ENCODE measurements at regions not wholly inside any gene's neighbourhood (a gene's known extent, or its start where the extent isn't known, plus 50 kb on each side); places are given as distances from the start of the nearest gene placed in this dataset.

DNA sequence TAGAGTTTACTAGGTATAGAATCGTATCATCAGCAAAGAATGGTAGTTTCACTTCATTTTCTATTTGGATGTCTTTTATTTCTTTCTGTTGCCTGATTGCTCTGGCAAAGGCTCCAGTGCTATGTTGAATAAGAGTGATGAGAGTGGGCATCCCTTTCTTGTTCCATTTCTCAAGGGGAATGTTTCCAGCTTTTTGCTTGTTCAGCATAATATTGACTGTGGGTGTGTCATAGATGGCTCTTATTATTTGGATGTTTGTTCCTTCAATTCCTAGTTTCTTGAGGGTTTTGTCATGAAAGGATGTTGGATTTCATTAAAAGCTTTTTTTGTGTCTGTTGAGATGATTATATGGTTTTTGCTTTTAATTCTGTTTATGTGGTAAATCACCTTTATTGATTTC, 1114.5 kb downstream of the RAPGEF2 start:
- DNase-seq (ENCODE audit: low spot score): no peak

DNA sequence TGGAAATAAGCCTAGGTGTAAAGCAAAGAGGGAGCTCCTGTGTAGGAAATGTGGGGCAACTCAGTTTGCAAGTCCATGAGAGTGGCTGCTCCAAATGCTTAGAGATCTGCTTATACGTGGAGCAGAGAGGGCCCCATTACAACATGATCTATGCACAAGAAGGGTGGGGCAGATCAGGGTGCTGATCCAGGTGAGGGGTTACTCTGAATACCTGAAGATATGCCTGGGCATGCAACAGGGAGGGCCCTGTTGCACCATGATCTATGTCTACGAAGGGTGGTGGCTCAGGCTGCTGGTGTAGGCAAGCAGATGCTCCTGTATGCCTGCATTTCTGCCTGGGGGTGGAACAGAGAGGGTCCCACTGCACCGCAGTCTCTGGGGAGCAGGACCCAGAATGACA, 1121.2 kb downstream of the RAPGEF2 start:
- no peak for DNase-seq (ENCODE audit: low spot score)

DNA sequence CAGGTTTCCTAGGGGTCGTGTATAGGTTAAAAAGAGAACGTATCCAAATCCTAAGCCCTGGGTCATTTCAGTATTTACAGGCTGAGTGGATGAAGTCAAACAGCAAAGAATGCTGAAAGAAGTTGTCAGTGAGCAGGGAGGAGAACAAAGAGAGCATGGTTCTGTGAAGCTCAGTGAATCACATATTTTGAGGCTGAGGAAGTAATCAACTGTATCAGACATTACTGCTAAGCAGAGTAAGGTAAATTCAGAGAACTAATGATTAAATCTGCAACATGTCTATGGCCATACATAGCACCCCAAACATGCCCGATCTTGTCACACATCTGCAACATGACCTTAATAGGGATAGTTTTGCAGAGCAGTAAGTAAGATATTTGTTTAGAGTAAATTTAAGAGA, 1130.3 kb downstream of the RAPGEF2 start:
- no peak for DNase-seq (ENCODE audit: low spot score)

DNA sequence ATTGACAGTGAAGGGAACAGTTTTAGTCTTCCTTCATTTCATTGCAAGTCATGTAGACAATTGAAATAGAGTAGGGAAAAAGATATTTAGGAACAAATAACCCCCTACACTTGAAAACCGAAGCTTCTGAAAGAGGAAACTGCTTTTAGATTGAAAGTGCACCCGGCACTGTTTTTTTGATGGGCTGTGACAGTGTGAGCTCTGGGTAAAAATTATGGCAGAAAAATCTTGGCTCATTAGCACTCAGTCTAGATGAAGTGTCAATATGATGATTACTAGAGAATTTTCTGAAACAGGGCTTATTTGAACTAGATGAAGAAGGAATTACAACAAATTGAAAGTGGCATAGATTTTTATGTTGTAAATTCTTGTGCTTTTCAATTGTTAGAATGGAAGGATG, 1132.4 kb downstream of the RAPGEF2 start:
- no peak for DNase-seq (ENCODE audit: low spot score)

DNA sequence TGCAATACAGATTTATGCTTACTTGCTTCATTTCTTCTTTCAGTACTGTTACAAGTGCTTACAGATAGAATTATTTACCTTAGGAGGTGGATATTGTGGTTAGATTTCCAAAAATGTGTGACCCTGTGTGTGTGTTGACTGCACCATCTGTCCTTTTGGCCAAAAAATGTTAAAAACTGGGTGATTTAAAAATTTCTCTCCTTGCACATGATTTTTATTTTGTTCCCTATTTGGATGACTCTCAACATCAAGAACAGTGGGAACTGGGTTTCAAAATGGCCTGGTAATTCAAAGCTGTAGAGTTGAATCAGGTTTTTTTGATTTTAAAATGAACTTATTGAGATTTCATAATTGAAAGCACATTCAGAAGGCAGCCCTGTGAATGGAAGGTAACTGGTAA, 1132.9 kb downstream of the RAPGEF2 start:
- DNase-seq (ENCODE audit: low spot score): no peak

DNA sequence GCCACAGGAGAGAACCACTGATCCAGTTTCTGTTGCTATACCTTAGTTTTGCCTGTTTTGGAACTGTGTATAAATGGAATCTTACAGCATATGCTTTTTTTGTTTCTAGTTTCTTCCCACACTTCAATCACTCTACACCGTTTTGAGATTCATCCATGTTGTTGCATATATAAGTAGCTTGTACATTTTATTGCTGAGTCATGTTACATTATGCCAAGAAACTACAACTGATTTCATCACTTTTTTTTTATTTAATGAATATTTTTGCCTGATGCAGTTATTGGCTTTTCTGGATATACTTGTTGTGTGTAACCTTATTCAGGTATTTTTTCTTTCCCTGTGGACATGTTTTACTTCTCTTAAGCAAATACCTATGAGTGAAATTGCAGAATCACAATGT, 1135.9 kb downstream of the RAPGEF2 start:
- no peak for DNase-seq (ENCODE audit: low spot score)

DNA sequence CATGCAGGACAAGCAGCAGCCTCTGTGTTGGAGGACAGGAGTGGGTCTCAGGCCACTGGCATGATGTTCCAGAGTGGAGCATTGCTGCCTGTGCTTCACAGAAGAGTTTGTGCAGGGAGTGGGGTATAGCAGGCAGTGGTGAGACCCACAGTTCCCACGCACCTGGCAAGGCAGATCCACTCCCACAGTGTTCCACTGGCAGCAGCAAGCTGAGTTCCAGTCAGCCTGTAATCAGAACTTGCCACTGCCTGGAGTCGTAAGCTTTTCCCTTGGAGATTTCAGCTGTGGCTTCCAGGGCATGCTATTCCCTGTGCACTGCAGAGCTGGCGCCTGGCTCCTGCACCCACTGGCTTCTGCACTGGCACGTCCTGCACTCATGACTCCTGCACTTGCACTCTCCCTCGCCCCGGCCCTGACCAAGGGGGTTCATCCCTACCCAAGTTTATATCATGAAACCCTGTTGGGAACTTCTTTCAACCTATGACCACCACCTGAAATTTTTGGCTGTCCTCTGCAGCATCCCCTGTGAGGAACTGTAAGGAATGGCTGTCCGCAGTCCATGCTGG, 1144.3 kb downstream of the RAPGEF2 start:
- no peak for DNase-seq (ENCODE audit: low spot score)

DNA sequence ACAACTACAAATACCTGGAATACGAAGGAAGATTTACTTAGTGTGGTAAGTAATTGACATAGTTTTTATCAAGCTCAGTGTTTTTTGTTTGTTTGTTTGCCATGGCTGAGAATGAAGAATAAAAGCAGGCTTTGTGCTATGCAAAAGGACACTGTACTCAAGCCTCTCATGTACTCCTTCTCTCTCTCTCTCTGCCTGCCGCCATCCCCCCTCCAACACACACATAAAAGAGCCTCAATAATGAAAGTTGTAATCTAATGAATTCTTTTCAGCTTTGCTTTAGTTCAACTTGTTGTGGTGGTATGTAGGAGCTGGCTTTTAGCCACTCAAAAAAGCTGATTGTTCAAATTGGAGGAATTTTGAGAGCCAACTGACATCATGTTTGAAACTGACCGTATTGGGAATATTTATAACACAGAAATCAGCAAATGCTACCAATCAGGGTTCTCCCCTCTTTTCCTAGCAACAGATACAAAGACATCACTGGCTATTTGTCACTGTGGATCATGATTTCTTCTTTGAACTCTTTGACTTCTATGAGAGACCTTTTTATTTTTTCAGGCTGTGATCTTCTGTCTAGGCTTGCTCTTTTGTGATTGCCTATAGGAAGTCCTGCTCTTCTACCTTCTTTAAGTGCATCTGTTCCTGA, 1148.8 kb downstream of the RAPGEF2 start:
- no peak for DNase-seq (ENCODE audit: low spot score)

DNA sequence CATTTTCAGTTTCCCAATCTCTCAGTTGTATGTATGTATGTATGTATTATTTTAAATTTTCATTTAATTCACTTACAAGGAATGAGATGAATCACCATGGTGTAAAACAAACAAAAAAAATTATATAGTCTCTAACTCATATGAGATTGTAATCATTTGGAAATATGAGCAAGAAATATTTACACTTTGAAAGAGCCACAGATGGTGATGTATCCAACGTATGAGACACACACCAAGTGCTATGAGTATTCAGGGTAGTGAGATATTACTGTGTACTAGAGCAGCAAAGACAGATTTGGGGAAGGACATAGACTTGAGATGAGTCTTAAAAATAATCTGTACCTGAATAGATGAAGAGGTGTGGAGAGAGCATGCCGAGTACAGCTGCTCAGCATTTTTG, 1154.4 kb downstream of the RAPGEF2 start:
- DNase-seq (ENCODE audit: low spot score): no peak

DNA sequence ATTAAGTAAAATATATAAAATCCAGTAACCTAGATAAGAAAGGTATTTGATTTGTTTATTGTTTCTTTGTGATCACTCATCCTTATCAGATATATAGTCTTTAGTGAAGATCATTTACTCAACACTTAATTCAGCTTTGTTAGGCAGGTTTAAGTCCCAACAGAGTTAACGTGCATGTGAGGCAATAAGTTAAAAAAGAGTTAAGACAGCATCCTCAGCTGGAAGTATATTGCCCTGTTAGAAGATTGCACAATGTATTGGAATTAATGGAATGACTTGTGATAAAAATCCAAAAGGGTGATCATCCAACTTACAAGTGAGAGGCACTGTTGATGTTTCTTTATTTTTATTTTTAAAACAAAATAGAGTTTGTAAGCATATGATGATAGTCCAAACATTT, 1162.1 kb downstream of the RAPGEF2 start:
- no peak for DNase-seq (ENCODE audit: low spot score)

DNA sequence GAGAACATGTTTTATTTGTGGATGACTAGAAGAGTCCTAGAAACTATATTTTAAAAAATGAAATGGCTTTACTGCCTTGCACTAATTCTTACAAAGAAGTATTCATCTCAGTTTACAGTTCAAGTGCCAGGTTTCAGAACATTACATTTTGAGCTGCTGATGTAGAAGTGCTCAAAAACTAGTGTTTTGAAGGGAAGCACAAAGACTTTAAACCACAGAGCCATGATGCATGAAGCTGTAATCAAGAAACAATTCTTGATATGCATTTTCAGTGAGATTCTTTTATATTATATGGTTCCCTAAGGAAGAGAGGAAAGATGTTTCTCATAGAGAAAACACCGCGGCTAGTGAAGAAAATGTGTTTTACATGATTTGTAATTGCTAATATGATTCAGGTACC, 1163.0 kb downstream of the RAPGEF2 start:
- DNase-seq (ENCODE audit: low spot score): no peak

DNA sequence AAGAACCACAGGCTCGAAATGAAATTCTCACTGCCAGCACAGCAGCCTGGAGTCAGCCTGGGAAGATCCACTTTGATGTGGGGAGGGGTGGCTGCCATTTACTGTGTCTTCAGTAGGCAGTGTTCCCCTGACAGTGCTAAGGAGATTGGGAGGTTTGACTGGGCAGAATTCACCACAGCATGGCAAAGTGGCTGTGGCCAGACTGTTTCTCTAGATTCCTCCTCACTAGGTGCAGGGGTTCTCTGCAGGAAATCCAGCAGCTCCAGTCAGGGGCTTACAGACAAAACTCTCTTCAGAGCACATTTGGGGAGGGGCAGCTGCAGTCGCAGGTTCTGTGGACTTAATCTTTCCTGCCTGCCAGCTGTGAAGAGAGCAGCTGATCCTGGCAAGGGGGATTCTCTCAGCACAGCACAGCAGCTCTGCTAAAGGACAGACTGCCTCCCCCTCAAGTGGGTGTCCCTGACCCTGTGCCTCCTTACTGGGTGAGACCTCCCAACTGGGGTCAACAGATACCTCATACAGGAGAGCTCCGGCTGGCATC, 1174.0 kb downstream of the RAPGEF2 start:
- DNase-seq (ENCODE audit: low spot score): no peak

DNA sequence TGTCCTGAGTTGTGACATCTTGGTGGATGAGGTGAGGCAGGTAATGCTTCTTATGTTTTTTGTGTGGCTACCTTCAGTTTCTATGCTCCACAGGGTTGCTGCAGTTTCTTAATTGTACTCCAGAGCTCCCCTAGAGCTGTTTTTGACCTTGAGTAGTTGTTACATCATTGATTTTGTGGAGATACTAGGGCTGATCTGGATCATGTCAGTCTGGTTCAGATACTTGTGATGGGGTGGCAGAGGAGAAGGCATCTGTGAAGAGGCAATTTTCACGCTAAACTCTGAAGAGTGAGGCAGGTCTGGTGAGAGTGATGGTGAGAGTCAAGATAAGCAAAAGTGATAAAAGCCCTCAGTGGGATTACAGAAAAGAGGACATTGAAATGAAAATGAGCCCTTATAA, 1180.2 kb downstream of the RAPGEF2 start:
- DNase-seq (ENCODE audit: low spot score): no peak

DNA sequence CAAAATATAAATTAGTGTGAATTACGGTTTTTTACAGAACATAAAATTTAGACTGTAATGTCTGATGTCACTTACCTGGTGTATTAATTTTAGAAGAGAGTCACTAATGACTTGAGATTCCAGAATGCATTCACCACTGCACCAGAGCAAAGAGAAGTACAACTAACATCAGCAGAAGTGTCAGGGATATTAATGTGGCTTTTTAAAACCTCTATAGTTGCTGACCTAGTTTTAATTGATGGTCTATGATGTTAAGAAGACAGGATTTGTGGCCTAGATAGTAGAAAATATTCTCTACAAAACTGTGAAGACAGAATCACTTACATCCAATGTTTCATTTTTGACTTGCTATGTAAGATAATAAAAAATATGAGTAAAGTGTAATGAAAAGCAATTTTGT, 1181.6 kb downstream of the RAPGEF2 start:
- no peak for DNase-seq (ENCODE audit: low spot score)

DNA sequence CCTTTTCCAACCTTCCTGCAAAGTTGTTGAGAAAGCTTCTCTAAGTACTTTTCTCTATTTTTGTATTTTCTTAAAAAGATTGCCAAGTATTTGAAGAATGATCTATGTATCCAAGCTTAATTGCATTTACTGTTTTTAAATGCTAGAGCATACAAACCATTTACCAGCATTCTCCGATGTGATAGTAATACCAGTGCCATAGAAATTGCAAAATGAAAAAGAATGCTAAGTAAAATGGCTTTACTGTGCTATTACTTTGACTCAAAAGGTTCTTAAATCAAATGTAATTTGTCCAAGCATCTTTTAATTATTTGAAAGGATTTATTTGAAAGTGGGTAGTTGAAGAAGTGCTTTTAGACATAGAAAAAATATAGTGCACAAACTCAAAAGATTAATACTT, 1183.2 kb downstream of the RAPGEF2 start:
- no peak for DNase-seq (ENCODE audit: low spot score)

DNA sequence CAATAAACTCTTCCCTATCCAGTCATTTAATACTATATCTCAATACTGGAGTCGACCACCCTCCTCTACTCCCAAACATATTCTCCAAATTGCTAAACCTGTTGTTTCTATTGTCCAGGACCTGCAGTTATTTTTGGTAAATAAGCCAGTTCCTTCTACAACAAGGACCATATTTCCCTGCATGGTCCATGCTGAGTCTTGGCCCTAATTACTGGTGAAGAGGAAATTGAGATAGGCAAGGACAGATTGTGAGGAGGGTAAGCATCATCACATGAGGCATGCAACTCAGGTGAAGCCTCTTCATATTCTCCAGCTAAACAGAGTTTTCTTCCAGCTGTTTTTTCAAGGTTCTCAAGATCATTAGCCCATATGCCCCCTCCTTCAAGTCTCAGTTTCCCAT, 1193.6 kb downstream of the RAPGEF2 start:
- no peak for DNase-seq (ENCODE audit: low spot score)

DNA sequence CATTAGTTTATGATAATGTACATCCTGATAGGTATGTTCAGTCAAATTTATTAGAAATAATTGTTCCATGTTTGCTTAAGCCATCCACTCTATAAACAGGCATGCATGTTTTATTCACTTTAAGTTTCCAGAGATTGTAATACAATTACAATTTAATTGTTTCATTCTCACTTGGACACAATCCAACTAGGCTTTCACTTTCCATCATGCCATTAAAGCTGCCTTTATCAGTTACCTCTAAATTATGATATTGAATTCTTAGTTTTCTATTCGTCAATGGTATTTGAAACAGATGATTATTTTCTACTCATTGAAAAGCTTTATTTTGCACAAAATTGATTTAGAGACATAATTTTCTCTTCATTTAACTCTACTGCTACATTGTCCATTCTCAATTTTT, 1196.3 kb downstream of the RAPGEF2 start:
- DNase-seq (ENCODE audit: low spot score): no peak

DNA sequence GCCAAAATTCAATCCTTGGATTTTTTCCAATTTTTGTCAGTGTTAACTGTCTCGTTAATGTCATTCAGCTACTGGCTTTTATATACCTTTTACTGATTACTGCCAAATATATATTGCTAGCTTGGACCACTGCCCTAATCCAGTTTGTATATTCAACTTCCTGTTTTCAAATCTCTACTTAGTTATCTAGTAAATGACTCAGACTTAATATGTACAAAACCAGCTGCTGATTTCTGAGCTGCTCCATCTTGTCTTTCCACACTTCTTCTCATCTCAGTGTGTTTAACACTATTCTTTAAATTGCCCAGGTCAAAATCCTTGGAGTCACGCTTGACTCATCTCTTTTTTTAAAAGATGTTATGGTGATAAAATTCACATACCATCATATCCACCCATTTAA, 1196.7 kb downstream of the RAPGEF2 start:
- DNase-seq (ENCODE audit: low spot score): no peak

DNA sequence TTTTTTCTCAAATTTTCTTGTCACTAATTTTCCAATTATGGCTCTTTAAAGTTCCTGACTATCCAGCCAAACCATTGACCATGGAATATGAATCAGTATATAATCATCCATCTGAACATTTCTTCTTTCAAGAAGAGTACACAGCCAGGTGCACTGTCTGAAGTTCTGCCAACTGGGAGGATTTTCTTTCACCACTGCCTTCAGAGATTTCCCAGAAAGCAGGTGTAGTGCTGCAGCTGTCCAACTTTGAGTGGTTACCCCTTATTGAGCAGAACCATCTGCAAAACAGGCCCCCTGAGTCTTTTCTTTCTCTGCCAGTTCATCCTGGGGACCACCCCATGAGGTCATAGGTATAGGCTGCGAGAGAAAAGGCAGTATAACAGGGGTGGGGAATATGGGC, 1213.2 kb downstream of the RAPGEF2 start:
- no peak for DNase-seq (ENCODE audit: low spot score)

DNA sequence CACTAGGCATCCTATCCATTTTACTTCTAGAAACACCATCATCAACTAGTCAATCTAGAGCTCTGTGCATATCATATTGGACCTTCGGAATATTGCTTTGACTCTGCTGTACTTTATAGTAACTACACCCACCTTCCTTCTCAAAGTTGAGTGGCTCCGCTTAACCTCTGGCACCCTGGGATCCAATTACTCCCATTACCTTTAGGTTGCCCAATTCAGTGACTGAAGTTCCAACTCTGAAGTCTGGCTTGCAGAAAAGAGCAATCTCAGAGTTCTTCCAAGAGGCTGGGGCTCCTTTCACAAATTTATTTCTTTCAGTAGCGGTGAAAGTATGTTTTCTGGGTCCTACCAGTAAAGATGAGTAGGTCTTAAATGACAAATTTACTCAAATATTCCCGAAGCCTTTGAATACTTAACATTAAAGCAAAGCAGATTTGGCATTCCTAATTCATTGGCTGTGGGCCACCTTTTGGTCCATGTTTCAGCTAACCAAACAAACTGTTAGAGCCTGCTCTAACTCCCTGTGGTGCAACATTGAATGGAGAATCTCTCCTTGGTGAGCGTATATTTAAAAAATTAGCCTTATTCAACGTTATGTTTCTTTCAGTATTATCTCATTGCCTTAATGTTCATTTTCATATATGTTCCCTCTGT, 1215.8 kb downstream of the RAPGEF2 start:
- DNase-seq (ENCODE audit: low spot score): no peak

DNA sequence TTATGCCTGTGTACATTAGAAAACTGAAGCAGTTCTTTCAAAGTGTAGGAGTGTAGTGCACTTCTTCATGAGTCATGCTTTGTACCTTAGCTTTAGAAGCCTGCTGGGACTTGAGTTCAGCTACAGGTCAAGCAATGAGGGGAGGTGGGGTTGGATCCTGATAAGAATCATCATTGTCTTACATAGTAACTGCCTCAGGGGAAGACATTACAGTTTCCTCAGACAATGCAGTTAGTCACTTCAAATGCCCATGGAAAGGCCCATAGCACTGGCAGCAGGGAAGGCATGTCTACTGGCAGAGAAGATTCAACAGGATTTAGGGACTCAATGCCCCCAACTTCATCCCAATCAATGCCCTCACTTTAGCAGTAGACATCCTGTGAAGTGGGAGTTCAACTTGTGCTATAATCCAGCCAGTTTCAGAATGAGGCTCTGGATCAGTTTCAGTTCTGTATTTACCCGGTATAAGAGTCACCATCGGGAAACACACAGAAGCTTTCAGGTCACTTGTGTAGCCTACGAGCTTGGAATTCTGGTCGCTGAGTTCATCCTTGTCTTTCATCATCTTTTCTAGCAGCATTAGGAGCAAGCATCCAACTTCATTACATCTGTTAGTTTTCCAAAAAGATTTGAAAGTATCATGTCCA, 1216.5 kb downstream of the RAPGEF2 start:
- DNase-seq (ENCODE audit: low spot score): no peak

DNA sequence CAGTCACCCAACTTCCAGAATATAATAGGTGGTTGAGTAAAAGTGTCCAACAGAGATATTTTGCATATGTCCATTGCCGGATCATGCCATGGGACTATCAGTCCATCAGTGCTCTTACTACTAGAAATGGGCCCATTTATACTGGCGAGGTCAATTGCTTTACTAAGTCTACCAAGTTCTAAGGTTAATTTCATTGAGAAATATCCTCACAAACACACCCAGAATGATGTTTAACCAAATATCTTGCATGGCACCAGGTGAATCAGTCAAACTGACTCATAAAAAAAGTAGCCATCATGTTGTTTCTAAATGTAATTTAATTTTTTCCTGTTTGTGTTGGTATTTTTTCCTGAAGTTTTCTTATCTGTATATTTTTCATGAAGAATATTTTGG, 1217.0 kb downstream of the RAPGEF2 start:
- no peak for DNase-seq (ENCODE audit: low spot score)

DNA sequence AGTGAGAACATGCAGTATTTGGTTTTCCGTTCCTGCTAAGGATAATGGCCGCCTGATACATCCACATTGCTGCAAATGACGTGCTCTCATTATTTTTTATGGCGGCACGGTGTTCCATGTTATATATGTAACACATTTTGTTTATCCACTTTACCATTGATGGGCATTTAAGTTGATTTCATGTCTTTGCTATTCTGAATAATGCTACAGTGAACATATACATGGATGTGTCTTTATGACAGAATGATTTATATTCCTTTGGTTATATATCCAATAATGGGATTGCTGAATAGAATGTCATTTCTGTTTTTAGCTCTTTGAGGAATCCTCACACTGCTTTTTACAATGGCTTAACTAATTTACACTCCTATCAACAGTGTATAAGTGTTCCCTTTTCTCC, 1223.2 kb downstream of the RAPGEF2 start:
- no peak for DNase-seq (ENCODE audit: low spot score)
